Endothelial cell of umbilical vein (primary cell): ENCODE measurements at regions not wholly inside any gene's neighbourhood (a gene's known extent, or its start where the extent isn't known, plus 50 kb on each side); places are given as distances from the start of the nearest gene placed in this dataset.

Source experiments
- BruUV-seq: library from RNA; stranded (reverse); fragments of 400-500 nt; replicated peaks from 2 replicates; lab custom pipeline; 2021; lab: Mats Ljungman, UMichigan
- CTCF ChIA-PET: fragments of 300-600, 350-600 bp; sonication (Branson Sonifier 250); formaldehyde crosslinking; loops from one replicate; lab custom pipeline; 2021; ENCODE audit warnings: antibody characterized with exemption, inconsistent platforms; lab: Charles Lee
- POLR2A ChIA-PET: fragments of 300-600, 350-600 bp; sonication (Branson Sonifier 250); formaldehyde crosslinking; loops from one replicate; lab custom pipeline; 2021; ENCODE audit warnings: antibody characterized with exemption, inconsistent platforms; lab: Charles Lee
- DNase-seq: peaks from one replicate; pipeline ENCODE4 v3.0.0-alpha.2; 2011; ENCODE audit warnings: low read depth, low spot score
- FAIRE-seq: peaks from 2 replicates; lab custom pipeline; 2011; peaks lifted over from hg19 to GRCh38; lab: Jason Lieb, UNC
- H2AFZ ChIP-seq: 2 replicates; pipeline ENCODE4 v1.6.0; 2012; ENCODE audit warnings: low read depth, low read length, control low read depth, inconsistent platforms
- H3K27ac ChIP-seq: 2 replicates; pipeline ENCODE4 v1.5.1; 2011; ENCODE audit warnings: low read depth, mild to moderate bottlenecking, control low read depth, low read length, moderate library complexity; ENCODE audit not compliant: insufficient read depth
- H3K27me3 ChIP-seq, 2 experiments: 2 replicates each; pipeline versions ENCODE4 v1.6.0 to v1.6.1; 2011; ENCODE audit warnings: low read length in 2 of 2, mixed read lengths in 1 of 2; ENCODE audit not compliant: control insufficient read depth in 2 of 2, insufficient read depth in 2 of 2
- H3K36me3 ChIP-seq, 2 experiments: 2 replicates in 1 of 2; 3 replicates in 1 of 2; pipeline ENCODE4 v1.5.1; 2011; ENCODE audit warnings: low read length in 2 of 2, mild to moderate bottlenecking in 1 of 2, moderate library complexity in 1 of 2; ENCODE audit not compliant: control insufficient read depth in 2 of 2, insufficient read depth in 2 of 2; ENCODE audit errors: extremely low read depth in 1 of 2
- H3K4me1 ChIP-seq: 3 replicates; pipeline ENCODE4 v1.5.1; 2011; ENCODE audit warnings: mild to moderate bottlenecking, low read length; ENCODE audit not compliant: control insufficient read depth, insufficient read depth; ENCODE audit errors: extremely low read depth
- H3K4me2 ChIP-seq: 2 replicates; pipeline ENCODE4 v1.6.1; 2011; ENCODE audit warnings: low read length, control low read depth, mixed read lengths; ENCODE audit not compliant: insufficient read depth
- H3K4me3 ChIP-seq, 3 experiments: fragments of 200-600 bp in 1 of 3; sonication (generic), shearing (Covaris generic) in 1 of 3; replicated peaks in 1 of 3; 2 replicates each; pipeline ENCODE4 v1.5.1; 2011 to 2016; ENCODE audit warnings: control low read depth in 3 of 3, low read length in 3 of 3, mild to moderate bottlenecking in 2 of 3, inconsistent platforms in 1 of 3, low read depth in 1 of 3, moderate library complexity in 1 of 3; ENCODE audit not compliant: insufficient read depth in 1 of 3
- H3K79me2 ChIP-seq: 2 replicates; pipeline ENCODE4 v1.6.0; 2012; ENCODE audit warnings: low read length, inconsistent platforms; ENCODE audit not compliant: control insufficient read depth, insufficient read depth
- H3K9ac ChIP-seq: replicated peaks from 2 replicates; pipeline ENCODE3; 2011; ENCODE audit warnings: low read length, control low read depth; ENCODE audit not compliant: insufficient read depth; ENCODE audit errors: extremely low read depth
- H3K9me1 ChIP-seq: replicated peaks from 3 replicates; pipeline ENCODE4 v1.6.0; 2011; ENCODE audit warnings: mild to moderate bottlenecking, low read length; ENCODE audit not compliant: control insufficient read depth, insufficient read depth; ENCODE audit errors: extremely low read depth
- H3K9me3 ChIP-seq: replicated peaks from 2 replicates; pipeline ENCODE4 v1.5.1; 2012; ENCODE audit warnings: low read length, inconsistent platforms; ENCODE audit not compliant: control insufficient read depth, insufficient read depth
- H4K20me1 ChIP-seq: replicated peaks from 2 replicates; pipeline ENCODE3; 2011; ENCODE audit warnings: mild to moderate bottlenecking, low read length; ENCODE audit not compliant: control insufficient read depth, insufficient read depth; ENCODE audit errors: extremely low read depth
- EZH2 ChIP-seq: IDR thresholded peaks from 2 replicates; pipeline ENCODE4 v1.6.1; 2012; ENCODE audit warnings: borderline replicate concordance, low read depth, mild to moderate bottlenecking, moderate library complexity, low read length, inconsistent platforms; ENCODE audit not compliant: severe bottlenecking
- FOS ChIP-seq: IDR thresholded peaks from 2 replicates; pipeline ENCODE4 v1.6.1; 2011; ENCODE audit warnings: mild to moderate bottlenecking, low read length, moderate library complexity, borderline replicate concordance; ENCODE audit not compliant: insufficient read depth
- GATA2 ChIP-seq: IDR thresholded peaks from 2 replicates; pipeline ENCODE4 v1.7.0; 2011; ENCODE audit warnings: low read depth, mild to moderate bottlenecking, moderate library complexity, mixed read lengths, low read length; ENCODE audit not compliant: insufficient read length, insufficient read depth
- JUN ChIP-seq: IDR thresholded peaks from 2 replicates; pipeline ENCODE4 v1.6.1; 2011; ENCODE audit warnings: borderline replicate concordance, low read depth; ENCODE audit not compliant: insufficient read length, insufficient read depth
- MYC ChIP-seq: IDR thresholded peaks from one replicate; pipeline ENCODE4 v1.6.1; 2011; ENCODE audit warnings: mild to moderate bottlenecking, low read depth, low read length
- POLR2A ChIP-seq: IDR thresholded peaks from 2 replicates; pipeline ENCODE4 v1.6.1; 2012; ENCODE audit warnings: low read depth, mild to moderate bottlenecking, control low read depth, low read length
- POLR2AphosphoS5 ChIP-seq: IDR thresholded peaks from 2 replicates; pipeline ENCODE4 v1.6.1; 2012; ENCODE audit warnings: low read depth, mild to moderate bottlenecking, control low read depth, low read length, moderate library complexity; ENCODE audit not compliant: insufficient read depth
- dilution Hi-C: fragments of 300-500 bp; cut with MboI; formaldehyde crosslinking; loops from one replicate; pipeline ENCODE4 v1.15.0; 2019; ENCODE audit warnings: low sequenced_read_pairs; ENCODE audit not compliant: extremely low pct_ligation_motif_present
- intact Hi-C: fragments of 100-400 bp; cut with micrococcal nuclease; formaldehyde crosslinking; loops from one replicate; pipeline ENCODE4 v1.10.0; 2022
- TF ChIP-seq, protein P1 (sequence below), 2 donors: IDR thresholded peaks; 1 replicate in 1 of 2; 2 replicates in 1 of 2; pipeline ENCODE4 v1.5.1; 2011; ENCODE audit warnings: low read length in 2 of 2, mild to moderate bottlenecking in 2 of 2, moderate library complexity in 2 of 2, control low read depth in 1 of 2, inconsistent platforms in 1 of 2, low read depth in 1 of 2; ENCODE audit not compliant: insufficient read depth in 1 of 2; ENCODE audit errors: extremely low read depth in 1 of 2
- TF ChIP-seq, protein P2 (sequence below): IDR thresholded peaks from 2 replicates; pipeline ENCODE4 v1.6.1; 2011; ENCODE audit not compliant: insufficient read depth, insufficient read length

DNA sequence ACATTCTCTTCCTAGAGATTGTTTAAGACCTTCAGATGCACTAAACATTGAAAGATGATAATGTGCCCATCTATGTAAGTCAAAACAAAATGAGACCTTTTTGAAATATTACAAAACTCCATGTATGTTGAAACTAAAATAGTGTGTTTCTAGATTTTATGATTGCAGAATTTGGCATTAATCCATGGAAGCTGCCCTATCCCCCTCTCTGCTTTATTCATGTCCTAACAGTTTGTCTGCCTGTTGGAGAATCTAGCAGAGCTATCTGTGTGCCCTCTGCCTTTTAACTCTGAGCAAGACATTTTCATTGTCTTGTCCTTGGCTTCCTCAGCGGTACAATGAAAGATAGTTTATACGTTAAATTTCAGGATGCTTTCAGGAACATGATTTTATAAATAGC is 105.5 kb downstream of the FAT3 start:
- H4K20me1 ChIP-seq = no peaks in the 10 kb centered on the region
- H3K9ac ChIP-seq = no peak overlapping the region
- FAIRE-seq = no peak
- no TSS peak for BruUV-seq
- no peaks in the 10 kb centered on the region for H3K4me1 ChIP-seq
- no peak for DNase-seq
- no peak overlapping the region for H3K4me3 ChIP-seq
- H3K4me2 ChIP-seq = no peak overlapping the region
- H3K9me1 ChIP-seq = no peaks in the 10 kb centered on the region
- ChIA-PET CTCF (no interaction called here), POLR2A (no interaction called here)
- TF ChIP-seq FOS = no peak
- no peak for TF ChIP-seq GATA2
- TF ChIP-seq EZH2 = no peak
- no peak for TF ChIP-seq JUN
- intact Hi-C loops (no loop called here), dilution Hi-C loops (no loop called here)
- H3K36me3 ChIP-seq = no peaks in the 10 kb centered on the region
- no peaks in the 10 kb centered on the region for H3K27me3 ChIP-seq
- no peak overlapping the region for H3K27ac ChIP-seq
- H2AFZ ChIP-seq = no peak overlapping the region
- no peaks in the 10 kb centered on the region for H3K9me3 ChIP-seq
- H3K79me2 ChIP-seq = no peaks in the 10 kb centered on the region

DNA sequence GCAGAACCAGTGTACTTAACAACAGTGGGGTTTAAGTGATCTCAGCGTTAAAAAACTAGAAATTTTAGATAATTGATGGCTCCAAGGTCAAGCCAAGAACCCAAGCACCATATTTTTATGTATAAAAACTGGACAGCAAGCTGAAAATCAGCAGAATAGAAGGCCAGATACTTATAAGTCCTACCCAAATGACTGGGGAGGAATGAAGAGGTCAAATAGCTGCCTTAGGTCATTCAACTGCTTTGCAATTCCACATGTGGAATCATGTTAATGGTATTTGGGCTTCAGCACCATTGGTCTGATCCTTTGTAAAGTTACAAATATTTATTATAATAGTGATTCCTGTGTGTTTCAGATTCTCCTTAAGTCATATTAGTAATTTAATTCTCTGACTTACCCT is 108.4 kb downstream of the FAT3 start:
- DNase-seq (no peak), FAIRE-seq (no peak)
- no peaks in the 10 kb centered on the region for H4K20me1 ChIP-seq
- H3K9me3 ChIP-seq = no peaks in the 10 kb centered on the region
- no peak overlapping the region for H3K9ac ChIP-seq
- no peak overlapping the region for H3K4me2 ChIP-seq
- no peak overlapping the region for H3K4me3 ChIP-seq
- no peaks in the 10 kb centered on the region for H3K36me3 ChIP-seq
- no peaks in the 10 kb centered on the region for H3K79me2 ChIP-seq
- intact Hi-C loops (no loop called here), dilution Hi-C loops (no loop called here)
- TF ChIP-seq JUN = no peak
- TF ChIP-seq POLR2AphosphoS5 = no peak
- TF ChIP-seq POLR2A = no peak
- TF ChIP-seq, protein P1, sequence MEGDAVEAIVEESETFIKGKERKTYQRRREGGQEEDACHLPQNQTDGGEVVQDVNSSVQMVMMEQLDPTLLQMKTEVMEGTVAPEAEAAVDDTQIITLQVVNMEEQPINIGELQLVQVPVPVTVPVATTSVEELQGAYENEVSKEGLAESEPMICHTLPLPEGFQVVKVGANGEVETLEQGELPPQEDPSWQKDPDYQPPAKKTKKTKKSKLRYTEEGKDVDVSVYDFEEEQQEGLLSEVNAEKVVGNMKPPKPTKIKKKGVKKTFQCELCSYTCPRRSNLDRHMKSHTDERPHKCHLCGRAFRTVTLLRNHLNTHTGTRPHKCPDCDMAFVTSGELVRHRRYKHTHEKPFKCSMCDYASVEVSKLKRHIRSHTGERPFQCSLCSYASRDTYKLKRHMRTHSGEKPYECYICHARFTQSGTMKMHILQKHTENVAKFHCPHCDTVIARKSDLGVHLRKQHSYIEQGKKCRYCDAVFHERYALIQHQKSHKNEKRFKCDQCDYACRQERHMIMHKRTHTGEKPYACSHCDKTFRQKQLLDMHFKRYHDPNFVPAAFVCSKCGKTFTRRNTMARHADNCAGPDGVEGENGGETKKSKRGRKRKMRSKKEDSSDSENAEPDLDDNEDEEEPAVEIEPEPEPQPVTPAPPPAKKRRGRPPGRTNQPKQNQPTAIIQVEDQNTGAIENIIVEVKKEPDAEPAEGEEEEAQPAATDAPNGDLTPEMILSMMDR (IDR thresholded peaks at IDR 0.05; ENCODE audit: extremely low read depth in 1 of 2, insufficient read depth in 1 of 2, low read depth in 1 of 2, low read length in 2 of 2) = no peak
- no peak for TF ChIP-seq GATA2
- TF ChIP-seq MYC = no peak
- no peak for TF ChIP-seq FOS
- TF ChIP-seq, protein P2, sequence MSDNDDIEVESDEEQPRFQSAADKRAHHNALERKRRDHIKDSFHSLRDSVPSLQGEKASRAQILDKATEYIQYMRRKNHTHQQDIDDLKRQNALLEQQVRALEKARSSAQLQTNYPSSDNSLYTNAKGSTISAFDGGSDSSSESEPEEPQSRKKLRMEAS = no peak
- no peak for TF ChIP-seq EZH2
- H2AFZ ChIP-seq = no peak overlapping the region
- H3K27me3 ChIP-seq = no peaks in the 10 kb centered on the region
- no peaks in the 10 kb centered on the region for H3K9me1 ChIP-seq
- ChIA-PET CTCF (no interaction called here), POLR2A (no interaction called here)
- no peak overlapping the region for H3K27ac ChIP-seq
- no peaks in the 10 kb centered on the region for H3K4me1 ChIP-seq
- no TSS peak for BruUV-seq
